GM18868 (cell line): ENCODE measurements at regions not wholly inside any gene's neighbourhood (a gene's known extent, or its start where the extent isn't known, plus 50 kb on each side); places are given as distances from the start of the nearest gene placed in this dataset.

ENCODE experiments used
- ATAC-seq: cut with Tn5 transposase; IDR thresholded peaks from one replicate; pipeline ENCODE4 v1.9.1; 2021; ENCODE audit warnings: mild to moderate bottlenecking, moderate library complexity; ENCODE audit not compliant: unreplicated experiment

DNA sequence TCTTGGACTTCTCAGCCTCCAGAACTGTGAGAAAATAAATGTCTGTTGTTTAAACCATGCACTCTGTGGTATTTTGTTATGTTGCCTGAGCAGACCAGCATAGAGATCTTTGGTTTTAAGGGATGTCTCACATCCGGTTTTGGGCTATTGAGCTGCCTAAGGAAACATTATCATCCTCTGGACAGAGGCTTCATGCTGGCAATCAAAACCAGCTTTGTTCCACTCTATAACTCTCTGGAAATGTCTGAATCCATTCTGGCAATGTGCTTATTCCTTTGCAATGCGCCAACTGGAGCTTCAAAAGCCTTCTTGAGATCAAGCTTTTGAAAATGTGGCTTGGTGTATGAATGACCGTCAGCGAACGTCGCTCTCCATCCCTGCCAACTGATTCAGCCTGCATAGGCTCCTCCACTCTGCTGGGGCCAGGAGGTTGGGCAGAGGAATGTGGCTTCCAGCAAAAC, 183.6 kb upstream of the MGAT5 start:
- ATAC-seq = no peak

DNA sequence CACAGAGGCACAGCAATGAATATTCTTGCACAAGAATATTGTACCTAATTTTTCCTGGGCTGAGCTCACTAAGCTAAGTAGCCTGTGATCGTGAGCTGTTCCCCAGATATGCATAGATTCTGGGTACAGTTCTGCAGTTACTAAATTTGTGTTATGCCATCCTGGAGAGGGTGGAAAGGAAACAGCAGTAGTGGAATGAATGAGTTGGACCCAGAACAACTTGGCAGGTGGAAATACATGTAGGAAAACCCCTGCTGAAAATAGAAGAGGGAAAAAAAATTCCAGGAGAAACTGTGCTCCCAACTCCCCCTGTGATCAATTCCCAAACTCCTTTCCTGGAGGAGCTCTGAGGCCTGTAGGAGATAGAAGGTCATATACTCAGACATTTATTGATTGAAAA, 181.5 kb upstream of the MGAT5 start:
- ATAC-seq = no peak

DNA sequence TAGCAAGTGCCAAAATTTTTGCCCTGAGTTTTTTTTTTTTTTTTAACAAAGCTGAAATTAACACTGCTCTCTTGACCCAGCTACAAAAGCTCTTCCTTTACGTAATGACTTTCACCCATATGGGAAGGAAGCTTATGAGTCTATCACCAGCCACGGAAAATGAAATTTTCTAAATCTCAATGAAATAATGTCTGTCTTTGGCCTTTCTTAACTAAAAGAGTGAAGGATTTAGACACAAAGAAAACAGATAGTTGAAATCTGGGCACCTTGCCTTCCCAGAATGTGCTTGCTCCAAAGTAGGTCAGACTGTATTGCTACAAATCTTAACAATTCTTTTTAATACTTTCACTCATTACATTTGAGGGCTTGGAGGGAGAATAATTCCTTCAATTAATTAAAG, 180.8 kb upstream of the MGAT5 start:
- ATAC-seq = no peak

DNA sequence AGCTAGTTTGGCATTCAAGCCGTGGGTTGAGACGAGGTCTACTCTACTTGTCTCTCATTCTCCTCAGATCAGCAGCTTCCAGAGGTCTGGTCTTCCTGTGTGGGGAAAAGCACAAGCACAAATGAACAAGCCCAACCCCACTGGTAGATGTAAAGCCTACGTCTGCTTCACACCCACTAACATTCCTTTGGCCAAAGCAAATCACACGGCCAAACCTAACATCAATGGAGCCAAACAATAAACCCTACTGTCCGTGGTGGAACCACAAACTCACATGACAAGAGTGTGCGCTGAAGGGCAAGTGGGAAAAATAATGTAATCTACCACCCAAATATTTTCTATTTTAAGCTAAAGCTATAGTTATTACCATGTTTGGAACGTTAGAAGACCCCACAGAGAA, 179.3 kb upstream of the MGAT5 start:
- ATAC-seq = no peak

DNA sequence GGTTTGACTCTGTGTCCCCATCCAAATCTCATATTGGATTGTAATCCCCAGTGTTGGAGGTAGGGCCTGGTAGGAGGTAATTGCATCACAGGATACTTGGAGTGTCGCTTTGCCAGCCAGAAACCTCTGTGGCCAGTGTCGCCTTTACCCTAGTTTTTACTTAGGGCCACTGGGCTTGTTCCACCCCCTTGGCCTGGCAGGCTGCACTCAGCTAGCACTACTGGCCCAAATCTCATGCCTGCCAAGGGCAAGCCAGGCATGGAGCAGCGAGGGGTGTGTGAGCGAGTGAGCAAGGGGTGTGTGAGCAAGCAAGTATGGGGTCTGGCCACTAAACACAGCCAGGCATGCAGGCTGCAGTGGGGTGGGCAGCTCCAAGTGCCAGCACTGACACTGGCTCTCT, 178.7 kb upstream of the MGAT5 start:
- no peak for ATAC-seq

DNA sequence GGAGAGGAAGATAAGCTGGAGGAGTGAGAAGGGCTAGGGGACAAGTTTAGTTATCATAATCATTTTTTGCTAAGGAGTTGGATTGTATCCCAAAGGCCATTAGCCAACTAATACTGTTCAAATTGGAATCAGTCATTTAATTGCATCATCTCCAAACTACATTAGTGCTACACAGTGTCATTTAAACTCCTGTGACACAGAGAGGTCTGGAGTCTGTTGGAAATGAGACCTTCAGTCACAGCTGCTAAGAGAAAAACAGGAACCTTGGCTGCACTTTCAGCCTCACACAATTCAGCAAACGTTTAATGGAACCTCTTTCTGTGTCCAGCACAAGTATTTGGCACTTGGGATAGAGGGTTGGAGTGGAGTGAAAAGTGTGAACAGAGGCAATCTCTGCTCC, 175.5 kb upstream of the MGAT5 start:
- no peak for ATAC-seq

DNA sequence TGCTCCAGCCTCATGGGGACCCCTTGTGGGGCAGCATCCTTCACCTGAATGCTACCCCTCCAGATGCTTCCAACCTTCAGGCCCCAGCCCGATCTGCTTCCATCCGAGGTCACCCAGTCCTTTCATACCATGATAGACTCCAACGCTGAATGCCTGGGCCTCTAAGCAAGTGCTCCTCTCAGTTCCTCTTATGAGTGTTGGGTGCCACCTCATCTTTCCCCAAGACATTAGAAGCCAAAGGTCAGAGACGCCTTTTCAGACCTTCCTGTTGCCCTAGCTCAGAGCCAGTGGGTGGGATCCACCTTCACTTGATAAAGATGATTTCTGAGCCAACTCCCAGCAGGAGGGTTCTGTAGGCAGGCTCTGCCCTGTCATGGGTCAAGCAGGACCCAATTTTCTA, 174.5 kb upstream of the MGAT5 start:
- peak; percentile 96 for ATAC-seq

DNA sequence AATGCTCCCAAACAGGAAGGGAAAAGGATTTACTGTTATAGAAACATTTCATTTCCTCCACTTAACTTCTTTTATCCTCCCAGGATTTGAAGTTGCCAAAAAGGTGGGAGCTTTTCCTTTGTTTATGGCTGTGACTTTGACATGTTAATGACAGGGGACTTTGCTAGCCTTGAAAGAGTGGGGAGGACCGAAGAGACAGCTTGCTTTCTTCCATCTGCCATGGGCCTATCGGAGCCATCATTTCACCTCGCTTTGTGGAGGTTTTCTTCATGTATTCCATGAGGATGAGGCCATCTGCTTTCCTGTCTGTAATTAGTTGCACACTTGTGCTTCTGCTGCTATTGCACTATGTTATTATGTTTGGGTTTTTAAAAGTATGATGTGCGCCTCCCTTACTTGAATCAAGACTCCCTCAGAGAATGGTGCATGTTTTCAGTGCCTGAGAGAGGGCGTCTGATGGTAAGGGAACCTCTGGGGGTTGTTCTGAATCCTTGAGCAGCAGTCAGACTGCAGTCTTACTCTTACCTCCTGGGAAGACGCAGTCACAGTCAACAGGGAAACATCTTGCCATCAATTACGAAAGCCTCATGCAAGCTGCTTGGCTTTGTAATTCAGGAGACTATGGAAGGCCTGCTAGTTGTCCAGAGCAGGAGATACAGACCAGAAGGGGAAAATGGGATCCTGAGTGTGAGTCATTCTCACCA, 173.3 kb upstream of the MGAT5 start:
- ATAC-seq = no peak

DNA sequence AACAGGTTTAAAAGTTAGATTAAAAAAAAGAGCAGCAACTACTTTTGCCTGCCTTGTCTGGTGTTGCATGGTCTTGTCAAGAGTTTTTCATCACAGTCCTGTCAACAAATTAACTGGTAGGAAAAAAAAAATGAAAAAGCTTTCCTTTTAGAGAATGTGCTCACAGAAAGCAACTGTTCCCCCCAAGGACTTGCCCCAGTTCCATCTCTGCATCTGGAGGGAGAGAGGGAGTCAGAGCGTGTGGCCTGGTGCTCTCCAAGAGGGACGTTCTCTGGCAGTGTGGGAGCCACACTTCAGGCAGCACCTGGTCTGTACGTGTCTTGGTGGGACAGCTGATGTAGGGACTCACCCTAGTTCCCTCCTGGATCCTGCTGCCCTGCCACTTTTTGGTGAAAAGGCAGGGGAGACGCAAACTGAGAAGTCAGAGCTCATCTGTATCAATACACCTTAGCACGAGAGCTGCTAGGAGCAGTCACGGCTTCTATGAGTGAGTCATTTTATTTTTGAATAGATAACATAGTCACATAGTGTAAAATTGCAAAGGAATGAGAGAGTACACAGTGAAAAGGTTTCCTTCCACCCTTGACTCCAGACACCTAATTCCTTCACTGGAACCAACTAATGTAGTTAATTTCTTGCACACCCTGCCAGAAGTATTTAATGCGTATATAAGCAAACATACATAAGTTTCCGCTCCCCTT, 172.5 kb upstream of the MGAT5 start:
- ATAC-seq = no peak

DNA sequence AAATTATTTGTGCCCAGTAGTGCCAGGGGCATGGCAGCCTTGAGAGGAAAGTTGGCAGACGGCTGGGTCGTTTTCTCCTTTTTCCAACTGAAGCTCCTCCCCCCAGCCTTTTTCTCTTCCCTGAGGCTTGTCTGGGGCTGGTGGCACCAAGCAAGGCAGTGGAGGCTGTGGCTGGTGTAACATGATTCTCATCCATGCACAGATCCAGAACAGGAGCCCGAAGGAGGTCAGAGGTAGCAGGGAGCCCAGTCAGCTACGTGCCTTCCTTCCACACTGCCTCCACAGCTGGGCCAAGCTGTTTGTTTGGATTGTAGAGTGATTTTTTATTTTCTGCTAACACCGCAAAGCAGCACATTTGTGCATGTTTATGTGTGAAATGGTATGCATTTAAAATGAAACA, 170.3 kb upstream of the MGAT5 start:
- ATAC-seq = no peak

DNA sequence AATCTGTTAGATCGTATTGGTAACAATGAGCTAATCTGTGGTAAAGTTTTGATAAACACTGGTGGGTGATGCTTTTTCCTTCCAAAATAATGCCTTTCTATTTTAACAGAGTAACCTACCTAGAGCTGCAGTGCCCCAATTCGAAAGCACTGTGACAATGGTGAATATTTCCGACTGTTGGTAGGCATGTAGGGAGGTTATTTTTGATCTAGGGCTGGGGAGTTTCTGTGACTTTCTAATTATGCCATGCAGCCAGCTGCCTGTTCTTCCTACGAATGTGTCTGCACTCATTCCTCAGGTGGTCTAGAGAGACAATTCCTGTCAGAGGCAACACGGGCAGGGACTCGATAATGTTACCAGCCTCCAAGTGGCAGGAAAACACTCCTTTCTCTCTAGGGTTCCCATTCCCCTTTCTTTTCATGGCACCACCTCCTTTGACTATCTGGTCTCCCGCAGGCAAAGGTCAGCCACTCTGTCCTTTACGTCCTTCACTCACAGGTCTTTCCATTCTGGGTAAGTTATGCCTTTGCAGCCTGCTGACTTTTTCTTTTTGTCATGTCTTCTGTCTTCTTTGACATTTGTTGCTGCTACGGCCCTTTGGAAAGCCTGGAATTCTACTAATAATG, 167.2 kb upstream of the MGAT5 start:
- no peak for ATAC-seq

DNA sequence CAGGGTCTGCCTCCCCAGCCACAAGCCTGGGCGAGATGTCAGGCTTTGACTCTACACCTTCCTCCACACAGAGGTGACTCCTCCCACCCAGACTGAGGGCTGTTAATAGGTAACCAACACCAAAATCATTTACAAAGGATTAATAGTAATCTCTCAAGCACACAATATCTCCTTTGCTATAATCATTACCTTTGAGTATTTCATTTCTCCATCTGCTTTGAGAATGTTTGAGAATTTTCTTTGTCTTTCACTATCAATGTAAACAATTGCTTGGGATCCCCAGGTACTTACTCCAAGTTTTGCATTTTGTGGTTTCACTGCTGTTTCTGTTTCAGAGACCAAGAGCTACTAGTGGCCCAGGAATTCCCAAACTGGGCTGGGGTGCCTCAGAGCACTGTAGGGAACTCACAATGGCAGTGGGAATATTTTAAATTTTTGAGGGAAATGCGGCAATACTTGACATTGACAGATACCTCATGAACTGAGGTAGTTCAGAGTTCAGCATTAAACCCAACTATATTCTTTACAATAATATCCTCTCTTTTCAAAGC, 166.4 kb upstream of the MGAT5 start:
- ATAC-seq = peak; percentile 64

DNA sequence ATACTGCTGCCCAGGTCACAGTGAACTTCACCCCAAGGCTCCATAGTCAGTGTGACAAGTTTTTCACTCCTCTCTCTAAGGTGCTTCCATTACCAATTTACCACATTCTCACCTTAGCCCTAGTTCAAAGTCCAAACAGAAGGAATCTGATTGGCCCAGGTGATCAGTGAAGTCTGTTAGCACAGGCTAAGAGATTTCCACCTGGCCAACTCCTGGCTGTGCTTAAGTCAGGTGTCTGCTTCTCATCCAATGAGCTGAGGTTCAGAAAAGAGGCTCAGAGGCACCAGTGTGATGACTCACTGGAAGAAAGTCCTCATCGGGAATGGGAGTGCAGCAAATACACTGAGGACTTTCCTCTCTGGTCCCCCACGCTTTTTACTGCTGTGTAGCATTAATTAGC, 164.4 kb upstream of the MGAT5 start:
- no peak for ATAC-seq

DNA sequence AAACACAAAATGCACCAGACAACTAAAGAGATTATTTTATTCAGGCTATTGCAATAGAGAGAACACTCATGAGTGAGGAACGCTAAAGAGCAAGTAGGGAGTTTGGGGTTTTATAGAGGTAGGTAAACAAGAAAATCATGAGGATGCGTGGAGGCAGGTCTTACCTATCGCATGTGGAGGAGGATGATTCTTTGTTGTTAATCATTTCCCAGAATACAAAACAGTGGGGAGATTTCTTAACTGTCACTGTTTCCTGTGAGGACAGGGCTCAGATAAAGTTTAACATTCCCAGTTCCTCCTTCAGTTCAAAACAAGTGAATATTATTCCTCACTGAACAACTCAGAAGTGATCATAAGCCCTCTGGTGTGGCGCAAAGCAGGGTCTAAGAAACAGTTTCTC, 156.1 kb upstream of the MGAT5 start:
- no peak for ATAC-seq

DNA sequence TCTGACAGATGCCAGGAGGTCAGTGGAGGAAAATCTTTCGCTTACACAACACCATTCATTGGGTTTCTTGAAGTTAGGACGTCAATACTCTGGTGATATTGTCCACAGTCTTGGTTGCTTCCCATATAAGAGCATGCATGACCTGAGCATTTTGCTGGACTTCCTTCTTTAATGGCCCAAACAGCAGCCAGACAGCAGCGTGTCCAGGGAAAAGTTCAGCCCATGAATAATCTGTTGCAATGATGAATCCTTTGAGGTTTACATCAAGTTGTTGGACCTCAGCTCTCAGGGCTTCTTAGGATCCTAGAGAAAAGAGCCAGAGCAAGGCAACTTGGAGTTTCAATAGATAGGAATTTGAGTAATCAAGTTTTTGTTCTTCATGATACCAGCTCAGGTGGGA, 155.6 kb upstream of the MGAT5 start:
- ATAC-seq = no peak

DNA sequence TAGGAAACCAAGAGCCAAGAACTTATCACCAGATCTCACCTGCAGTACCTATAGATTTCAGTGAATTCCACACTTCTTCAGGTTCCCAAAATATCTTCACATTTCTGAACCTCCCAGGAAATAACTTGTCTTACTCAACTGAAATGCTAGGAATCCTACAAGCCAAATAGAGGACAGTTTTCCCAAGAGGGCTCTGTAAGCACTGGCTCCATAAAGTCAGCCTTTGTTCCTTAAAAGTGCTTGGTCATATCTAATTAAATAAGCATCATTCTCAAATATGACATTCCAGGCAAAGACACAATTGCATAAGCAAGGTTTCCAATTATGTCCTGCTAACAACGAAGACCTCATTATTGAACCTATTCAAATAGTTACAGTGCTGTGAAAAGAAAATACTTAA, 154.6 kb upstream of the MGAT5 start:
- ATAC-seq = no peak

DNA sequence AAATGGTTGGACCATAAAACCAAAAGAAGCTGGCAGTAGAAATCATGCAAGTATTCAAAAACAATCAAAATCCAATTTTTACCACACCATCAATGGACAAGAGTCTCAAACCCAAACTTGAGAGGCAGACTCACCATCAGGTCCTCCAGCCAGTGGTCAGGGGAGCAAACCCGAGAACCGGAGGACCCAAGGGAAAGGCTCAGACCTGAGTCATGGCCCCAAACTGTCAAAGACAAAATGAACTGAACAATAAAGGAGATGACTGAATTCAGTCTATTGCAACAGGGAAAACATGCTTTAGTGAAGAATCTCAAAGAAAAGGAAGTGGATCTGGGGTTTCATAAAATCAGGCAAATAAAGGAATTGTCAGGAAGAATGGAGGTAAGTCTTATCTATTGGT, 150.7 kb upstream of the MGAT5 start:
- ATAC-seq = no peak

DNA sequence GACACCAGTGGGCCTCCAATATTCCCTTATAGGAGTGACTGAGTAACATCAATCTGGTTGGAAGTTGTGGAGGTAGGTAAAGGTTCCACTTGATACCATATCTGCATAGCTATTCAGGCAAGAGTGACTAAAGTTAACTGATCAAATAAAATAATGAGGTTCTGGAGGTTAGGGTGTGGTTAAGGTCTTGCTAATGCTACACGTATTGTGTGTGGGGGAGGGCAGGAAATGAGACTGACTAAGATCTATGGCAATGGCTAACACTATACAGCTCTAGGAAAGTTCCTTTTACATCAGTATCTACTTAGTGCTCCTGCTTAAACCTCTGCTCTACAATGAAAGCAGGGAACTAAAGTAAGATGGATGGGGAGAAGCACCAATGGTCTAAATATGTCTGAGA, 149.1 kb upstream of the MGAT5 start:
- no peak for ATAC-seq

DNA sequence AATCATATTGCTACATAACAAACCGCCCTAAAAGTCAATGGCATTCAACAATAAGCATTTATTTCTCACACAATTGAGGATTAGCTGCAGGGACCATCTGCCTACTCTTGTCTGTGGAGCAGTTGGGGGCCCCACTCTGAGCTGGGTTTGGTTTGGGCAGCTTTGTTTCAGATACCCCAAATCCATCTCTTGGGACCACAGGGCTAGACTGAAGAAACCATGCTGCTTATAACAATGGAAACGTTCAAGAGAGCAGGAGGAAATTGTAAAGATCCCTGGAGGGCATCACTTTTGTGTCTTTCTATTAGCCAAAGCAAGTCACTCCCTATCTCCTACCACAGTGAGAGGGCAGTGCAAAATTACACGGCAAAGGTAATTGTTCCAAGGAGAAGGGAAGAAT, 146.5 kb upstream of the MGAT5 start:
- ATAC-seq = no peak

DNA sequence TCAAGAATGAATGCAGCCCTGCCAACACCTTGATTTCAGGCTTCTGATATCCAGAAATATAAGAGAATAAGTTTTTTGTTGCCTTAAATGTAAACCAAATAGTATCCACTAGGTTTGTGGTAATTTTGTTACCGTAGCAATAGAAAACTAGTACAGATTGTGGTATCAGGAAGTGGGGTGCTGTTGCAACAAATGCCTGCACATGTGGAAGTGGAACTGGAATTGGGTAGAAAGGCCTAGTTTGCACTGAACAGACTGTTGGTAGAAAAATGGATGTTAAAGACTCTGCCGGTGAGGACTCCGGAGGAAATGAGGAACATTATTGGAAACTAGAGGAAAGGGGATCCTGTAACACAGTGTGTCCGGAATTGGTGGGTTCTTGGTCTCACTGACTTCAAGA, 145.8 kb upstream of the MGAT5 start:
- ATAC-seq = no peak

DNA sequence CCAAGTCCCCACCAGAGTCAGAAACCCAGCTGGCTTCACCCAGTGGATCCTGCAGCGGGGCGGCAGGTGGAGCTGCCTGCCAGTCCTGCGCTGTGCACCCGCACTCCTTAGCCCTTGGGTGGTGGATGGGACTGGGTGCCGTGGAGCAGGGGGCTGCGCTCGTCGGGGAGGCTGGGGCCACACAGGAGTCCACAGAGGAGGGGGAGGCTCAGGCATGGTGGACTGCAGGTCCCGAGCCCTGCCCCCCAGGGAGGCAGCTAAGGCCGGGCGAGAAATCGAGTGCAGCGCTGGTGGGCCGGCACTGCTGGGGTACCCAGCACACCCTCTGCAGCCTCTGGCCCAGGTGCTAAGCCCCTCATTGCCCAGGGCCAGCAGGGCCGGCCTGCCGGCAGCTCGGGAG, 144.6 kb upstream of the MGAT5 start:
- ATAC-seq = no peak

DNA sequence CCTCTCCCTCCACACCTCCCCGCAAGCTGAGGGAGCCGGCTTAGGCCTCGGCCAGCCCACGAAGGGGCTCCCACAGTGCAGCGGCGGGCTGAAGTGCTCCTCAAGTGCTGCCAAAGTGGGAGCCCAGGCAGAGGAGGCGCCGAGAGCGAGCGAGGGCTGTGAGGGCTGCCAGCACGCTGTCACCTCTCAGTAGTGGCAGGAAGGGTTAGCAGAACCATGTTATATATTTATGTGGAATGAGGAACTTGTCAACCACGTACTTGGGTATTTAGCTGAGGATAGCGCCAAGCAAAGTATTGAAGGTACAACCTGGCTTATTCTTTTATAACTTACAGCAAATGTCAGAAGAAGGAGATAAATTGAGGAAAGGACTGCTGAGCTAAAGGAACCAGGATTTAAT, 144.1 kb upstream of the MGAT5 start:
- ATAC-seq = no peak
